Activated CD4-positive, alpha-beta T cell treated with anti-CD3 and anti-CD28 coated beads, Interleukin-10, Interleukin-2, amounts not matched to agents 100 ng/mL and 50 ng/mL, durations not matched to agents 16 hours and 8 hours (primary cell): ENCODE measurements at regions not wholly inside any gene's neighbourhood (a gene's known extent, or its start where the extent isn't known, plus 50 kb on each side); places are given as distances from the start of the nearest gene placed in this dataset.
"Not testable (repeated sequence)": the region's sequence is repeated elsewhere in the genome, so short reads cannot be mapped to it uniquely, and the experiment has no call there.

ENCODE experiments used
- DNase-seq: peaks from one replicate; pipeline ENCODE4 v3.0.0-alpha.2; 2020

- DNase-seq, result no peak
These were observed 83.2 kb downstream of the RFLNA start for GRCh38 chr12:124377981-124378509.

- no peak for DNase-seq
These were observed 81.5 kb downstream of the RFLNA start for GRCh38 chr12:124376435-124376834.

- DNase-seq, result no peak
These were observed 80.9 kb downstream of the RFLNA start for GRCh38 chr12:124375789-124376175.

GRCh38 chr12:124375141-124375788 is 80.4 kb downstream of the RFLNA start:
- DNase-seq, result no peak

GRCh38 chr12:124374567-124374966 is 79.7 kb downstream of the RFLNA start:
- DNase-seq, result no peak

- no peak for DNase-seq
These were observed 79.3 kb downstream of the RFLNA start for GRCh38 chr12:124374147-124374546.

- DNase-seq, result not testable (repeated sequence)
These were observed 78.8 kb downstream of the RFLNA start for GRCh38 chr12:124373701-124374100.

- no peak for DNase-seq
These were observed 77.9 kb downstream of the RFLNA start for GRCh38 chr12:124372831-124373230.

- no peak for DNase-seq
These were observed 77.2 kb downstream of the RFLNA start for GRCh38 chr12:124371970-124372555.

GRCh38 chr12:124371366-124371765 is 76.5 kb downstream of the RFLNA start:
- DNase-seq, result no peak

GRCh38 chr12:124370851-124371250 is 76.0 kb downstream of the RFLNA start:
- DNase-seq, result no peak

GRCh38 chr12:124370384-124370783 is 75.5 kb downstream of the RFLNA start:
- no peak for DNase-seq

GRCh38 chr12:124369827-124370378 is 75.0 kb downstream of the RFLNA start:
- no peak for DNase-seq

- no peak for DNase-seq
These were observed 74.3 kb downstream of the RFLNA start for GRCh38 chr12:124369055-124369826.

GRCh38 chr12:124368421-124369032 is 73.6 kb downstream of the RFLNA start:
- DNase-seq, result no peak

- DNase-seq, result no peak
These were observed 71.0 kb downstream of the RFLNA start for GRCh38 chr12:124365726-124366430.
